ENCODE measurements at regions not wholly inside any gene's neighbourhood (a gene's known extent, or its start where the extent isn't known, plus 50 kb on each side); places are given as distances from the start of the nearest gene placed in this dataset.

- no peaks in the 10 kb centered on the region for H3K27me3 Mint-ChIP-seq (ENCODE audit: low read depth)
- ChIA-PET POLR2A (no interaction called here), CTCF (no interaction called here)
- no peak overlapping the region for H3K4me3 Mint-ChIP-seq
- H3K36me3 Mint-ChIP-seq (ENCODE audit: low read depth) = no peaks in the 10 kb centered on the region
- no peak for DNase-seq
- H3K27ac Mint-ChIP-seq = no peak overlapping the region
- ATAC-seq = no peak
- no peaks in the 10 kb centered on the region for H3K4me1 Mint-ChIP-seq (ENCODE audit: low read depth)
- H3K9me3 Mint-ChIP-seq (ENCODE audit: insufficient read depth) = no peaks in the 10 kb centered on the region
Observed at GRCh38 chr9:134487066-134487710, 154.4 kb upstream of the COL5A1 start.

- H3K4me3 Mint-ChIP-seq = no peak overlapping the region
- DNase-seq (no peak), ATAC-seq (no peak)
- no peak overlapping the region for H3K27ac Mint-ChIP-seq
- ChIA-PET POLR2A (no interaction called here), CTCF (no interaction called here)
- H3K27me3 Mint-ChIP-seq (ENCODE audit: low read depth) = no peaks in the 10 kb centered on the region
- no peaks in the 10 kb centered on the region for H3K4me1 Mint-ChIP-seq (ENCODE audit: low read depth)
- H3K36me3 Mint-ChIP-seq (ENCODE audit: low read depth) = no peaks in the 10 kb centered on the region
- H3K9me3 Mint-ChIP-seq (ENCODE audit: insufficient read depth) = no peaks in the 10 kb centered on the region
Observed at GRCh38 chr9:134488331-134489280, 153.0 kb upstream of the COL5A1 start.

GRCh38 chr9:134489621-134490408, 151.8 kb upstream of the COL5A1 start:
- CTCF ChIA-PET = no interaction called here
- POLR2A ChIA-PET = interaction anchor here (0.6 kb wide), 1 partner anchor 27 kb away, joined by 3 read pairs; no protein-coding TSS in a partner anchor
- DNase-seq (no peak), ATAC-seq (no peak)
- no peaks in the 10 kb centered on the region for H3K27me3 Mint-ChIP-seq (ENCODE audit: low read depth)
- no peak overlapping the region for H3K27ac Mint-ChIP-seq
- no peaks in the 10 kb centered on the region for H3K9me3 Mint-ChIP-seq (ENCODE audit: insufficient read depth)
- no peak overlapping the region for H3K4me3 Mint-ChIP-seq
- H3K36me3 Mint-ChIP-seq (ENCODE audit: low read depth) = no peaks in the 10 kb centered on the region
- no peaks in the 10 kb centered on the region for H3K4me1 Mint-ChIP-seq (ENCODE audit: low read depth)

GRCh38 chr9:134490446-134490845, 151.2 kb upstream of the COL5A1 start:
- DNase-seq (no peak), ATAC-seq (no peak)
- no peak overlapping the region for H3K27ac Mint-ChIP-seq
- ChIA-PET POLR2A (no interaction called here), CTCF (no interaction called here)
- H3K9me3 Mint-ChIP-seq (ENCODE audit: insufficient read depth) = no peaks in the 10 kb centered on the region
- H3K27me3 Mint-ChIP-seq (ENCODE audit: low read depth) = no peaks in the 10 kb centered on the region
- H3K4me3 Mint-ChIP-seq = no peak overlapping the region
- H3K4me1 Mint-ChIP-seq (ENCODE audit: low read depth) = no peaks in the 10 kb centered on the region
- H3K36me3 Mint-ChIP-seq (ENCODE audit: low read depth) = no peaks in the 10 kb centered on the region

GRCh38 chr9:134491196-134491835, 150.3 kb upstream of the COL5A1 start:
- ChIA-PET CTCF (no interaction called here), POLR2A (no interaction called here)
- Mint-ChIP-seq H3K9me3 (ENCODE audit: insufficient read depth) (no peaks in the 10 kb centered on the region), H3K27me3 (ENCODE audit: low read depth) (no peaks in the 10 kb centered on the region), H3K4me3 (no peak overlapping the region), H3K4me1 (ENCODE audit: low read depth) (no peaks in the 10 kb centered on the region), H3K27ac (no peak overlapping the region), H3K36me3 (ENCODE audit: low read depth) (no peaks in the 10 kb centered on the region)
- ATAC-seq (no peak), DNase-seq (no peak)

- CTCF ChIA-PET = no interaction called here
- no peaks in the 10 kb centered on the region for H3K36me3 Mint-ChIP-seq (ENCODE audit: low read depth)
- no peaks in the 10 kb centered on the region for H3K27me3 Mint-ChIP-seq (ENCODE audit: low read depth)
- POLR2A ChIA-PET = no interaction called here
- no peaks in the 10 kb centered on the region for H3K4me1 Mint-ChIP-seq (ENCODE audit: low read depth)
- no peaks in the 10 kb centered on the region for H3K9me3 Mint-ChIP-seq (ENCODE audit: insufficient read depth)
- no peak overlapping the region for H3K27ac Mint-ChIP-seq
- ATAC-seq (no peak), DNase-seq (no peak)
- H3K4me3 Mint-ChIP-seq = no peak overlapping the region
Observed at GRCh38 chr9:134491856-134492255, 149.7 kb upstream of the COL5A1 start.

GRCh38 chr9:134492281-134492691, 149.3 kb upstream of the COL5A1 start:
- Mint-ChIP-seq H3K27ac (no peak overlapping the region), H3K27me3 (ENCODE audit: low read depth) (no peaks in the 10 kb centered on the region), H3K4me3 (no peak overlapping the region), H3K36me3 (ENCODE audit: low read depth) (no peaks in the 10 kb centered on the region), H3K9me3 (ENCODE audit: insufficient read depth) (no peaks in the 10 kb centered on the region), H3K4me1 (ENCODE audit: low read depth) (no peaks in the 10 kb centered on the region)
- CTCF ChIA-PET = no interaction called here
- POLR2A ChIA-PET = no interaction called here
- DNase-seq = no peak
- ATAC-seq = no peak

GRCh38 chr9:134492721-134493460, 148.7 kb upstream of the COL5A1 start:
- no peak for DNase-seq
- Mint-ChIP-seq H3K9me3 (ENCODE audit: insufficient read depth) (no peaks in the 10 kb centered on the region), H3K4me3 (no peak overlapping the region), H3K27ac (no peak overlapping the region), H3K4me1 (ENCODE audit: low read depth) (no peaks in the 10 kb centered on the region), H3K36me3 (ENCODE audit: low read depth) (no peaks in the 10 kb centered on the region), H3K27me3 (ENCODE audit: low read depth) (no peaks in the 10 kb centered on the region)
- ChIA-PET POLR2A (no interaction called here), CTCF (no interaction called here)
- no peak for ATAC-seq

- no peak for DNase-seq
- no peak for ATAC-seq
- Mint-ChIP-seq H3K4me1 (ENCODE audit: low read depth) (no peaks in the 10 kb centered on the region), H3K27me3 (ENCODE audit: low read depth) (no peaks in the 10 kb centered on the region), H3K9me3 (ENCODE audit: insufficient read depth) (no peaks in the 10 kb centered on the region), H3K27ac (no peak overlapping the region), H3K36me3 (ENCODE audit: low read depth) (no peaks in the 10 kb centered on the region), H3K4me3 (no peak overlapping the region)
- CTCF ChIA-PET = no interaction called here
- POLR2A ChIA-PET = no interaction called here
Observed at GRCh38 chr9:134493461-134494272, 147.9 kb upstream of the COL5A1 start.

- no peaks in the 10 kb centered on the region for H3K36me3 Mint-ChIP-seq (ENCODE audit: low read depth)
- POLR2A ChIA-PET = no interaction called here
- DNase-seq (no peak), ATAC-seq (no peak)
- CTCF ChIA-PET = no interaction called here
- H3K4me1 Mint-ChIP-seq (ENCODE audit: low read depth) = no peaks in the 10 kb centered on the region
- no peak overlapping the region for H3K4me3 Mint-ChIP-seq
- no peaks in the 10 kb centered on the region for H3K27me3 Mint-ChIP-seq (ENCODE audit: low read depth)
- H3K27ac Mint-ChIP-seq = no peak overlapping the region
- H3K9me3 Mint-ChIP-seq (ENCODE audit: insufficient read depth) = no peaks in the 10 kb centered on the region
Observed at GRCh38 chr9:134494273-134494815, 147.3 kb upstream of the COL5A1 start.

- Mint-ChIP-seq H3K36me3 (ENCODE audit: low read depth) (no peaks in the 10 kb centered on the region), H3K4me3 (no peak overlapping the region), H3K4me1 (ENCODE audit: low read depth) (no peaks in the 10 kb centered on the region), H3K27me3 (ENCODE audit: low read depth) (no peaks in the 10 kb centered on the region), H3K9me3 (ENCODE audit: insufficient read depth) (no peaks in the 10 kb centered on the region), H3K27ac (no peak overlapping the region)
- ChIA-PET POLR2A (no interaction called here), CTCF (no interaction called here)
- DNase-seq (no peak), ATAC-seq (no peak)
Observed at GRCh38 chr9:134494905-134495304, 146.7 kb upstream of the COL5A1 start.

All from activated CD8-positive, alpha-beta T cell treated with anti-CD3 and anti-CD28 coated beads, Interleukin-2, amount 10 ng/mL, durations not matched to agents 7 days and 5 days (primary cell).